ENCODE measurements at regions not wholly inside any gene's neighbourhood (a gene's known extent, or its start where the extent isn't known, plus 50 kb on each side); places are given as distances from the start of the nearest gene placed in this dataset.
"Not testable (repeated sequence)": the region's sequence is repeated elsewhere in the genome, so short reads cannot be mapped to it uniquely, and the experiment has no call there.

- no peaks in the 10 kb centered on the region for H3K79me2 ChIP-seq (ENCODE audit: insufficient read depth, low read length)
- Mint-ChIP-seq H3K36me3 (peaks cover 2 to 3% of the 10 kb centered on the region in 2 donors), H3K27ac (peak overlapping the region; percentile 31 to 79 (median 58)), H3K4me1 (peaks cover 42% of the 10 kb centered on the region), H3K27me3 (ENCODE audit: low read depth in 3 of 3) (no peaks in the 10 kb centered on the region), H3K9me3 (peaks cover 0 to 8% (median 0%) of the 10 kb centered on the region in 7 donors), H3K4me3 (no peak overlapping the region)
- H3K4me3 ChIP-seq (replicated peaks in 1 of 3; ENCODE audit: low read depth in 2 of 3, low read length in 3 of 3) = no peak overlapping the region
- no peaks in the 10 kb centered on the region for H4K20me1 ChIP-seq (ENCODE audit: insufficient read depth, low read length)
- peaks cover 4 to 8% of the 10 kb centered on the region in 2 donors for H3K9me3 ChIP-seq (replicated peaks in 1 of 2; ENCODE audit: control insufficient read depth in 1 of 2, insufficient read depth in 1 of 2, low read length in 2 of 2)
- intact Hi-C loops (cut with micrococcal nuclease) = loop anchor here in 1 of 2 donors (10.0 kb wide), 1 partner anchor 111 kb away; no protein-coding TSS in a partner anchor
- DNase-seq = peak in 2 of 3 donors; percentile 21 to 23
- TF ChIP-seq CTCF (IDR thresholded peaks at IDR 0.05) = no peak
- H3K4me2 ChIP-seq (replicated peaks; ENCODE audit: extremely low read depth, low read length, poor library complexity, severe bottlenecking) = no peak overlapping the region
- no peaks in the 10 kb centered on the region for H3K27me3 ChIP-seq (ENCODE audit: control insufficient read depth in 2 of 2, insufficient read depth in 2 of 2, low read length in 2 of 2)
- peaks cover 41 to 46% of the 10 kb centered on the region in 2 donors for H3K4me1 ChIP-seq (ENCODE audit: control insufficient read depth in 1 of 2, insufficient read depth in 2 of 2, low read length in 2 of 2)
- no peak overlapping the region for H3K9ac ChIP-seq (ENCODE audit: insufficient read depth, low read length, poor library complexity, severe bottlenecking)
- peak overlapping the region in 1 of 2 donors; percentile 1 for H3K27ac ChIP-seq (ENCODE audit: low read depth in 1 of 2, low read length in 2 of 2)
- H3K36me3 ChIP-seq (replicated peaks in 1 of 2; ENCODE audit: control insufficient read depth in 1 of 2, insufficient read depth in 2 of 2, low read length in 2 of 2) = no peaks in the 10 kb centered on the region
- no peak overlapping the region for H2AFZ ChIP-seq (ENCODE audit: insufficient read depth, low read depth, low read length, poor library complexity, severe bottlenecking)
Measured at GRCh38 chr12:89153341-89153740, 199.0 kb downstream of the DUSP6 start.

DNA sequence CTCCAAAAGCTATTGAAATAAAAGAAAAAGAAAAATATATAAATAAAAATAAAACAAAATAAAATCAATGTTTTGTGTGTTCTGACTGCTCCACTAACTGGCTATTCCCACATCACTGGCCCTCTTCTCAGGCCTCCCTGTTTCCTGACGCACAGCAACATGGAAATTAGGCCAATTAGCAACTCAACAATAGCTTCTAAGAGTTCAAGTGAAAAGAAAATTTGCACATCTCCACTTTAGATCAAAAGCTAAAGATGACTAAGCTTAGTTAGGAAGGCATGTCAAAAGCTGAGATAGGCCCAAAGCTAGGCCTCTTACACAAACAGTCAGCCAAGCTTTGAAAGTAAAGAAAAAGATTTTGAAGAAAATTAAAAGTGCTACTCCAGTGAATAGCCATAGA lies 200.8 kb downstream of the DUSP6 start:
- no peak for DNase-seq
- Mint-ChIP-seq H3K27me3 (ENCODE audit: low read depth in 3 of 3) (no peaks in the 10 kb centered on the region), H3K27ac (peak overlapping the region in 1 of 7 donors; percentile 45), H3K9me3 (peaks cover 0 to 9% (median 3%) of the 10 kb centered on the region in 7 donors), H3K4me3 (no peak overlapping the region), H3K4me1 (peaks cover 28% of the 10 kb centered on the region), H3K36me3 (peaks cover 1 to 2% of the 10 kb centered on the region in 2 donors)
- Histone ChIP-seq H3K4me1 (ENCODE audit: control insufficient read depth in 1 of 2, insufficient read depth in 2 of 2, low read length in 2 of 2) (peaks cover 24 to 29% of the 10 kb centered on the region in 2 donors), H3K4me2 (replicated peaks; ENCODE audit: extremely low read depth, low read length, poor library complexity, severe bottlenecking) (no peak overlapping the region), H3K9ac (ENCODE audit: insufficient read depth, low read length, poor library complexity, severe bottlenecking) (no peak overlapping the region), H3K27me3 (ENCODE audit: control insufficient read depth in 2 of 2, insufficient read depth in 2 of 2, low read length in 2 of 2) (no peaks in the 10 kb centered on the region), H3K27ac (ENCODE audit: low read depth in 1 of 2, low read length in 2 of 2) (no peak overlapping the region), H3K9me3 (replicated peaks in 1 of 2; ENCODE audit: control insufficient read depth in 1 of 2, insufficient read depth in 1 of 2, low read length in 2 of 2) (peaks cover 4 to 8% of the 10 kb centered on the region in 2 donors), H4K20me1 (ENCODE audit: insufficient read depth, low read length) (no peaks in the 10 kb centered on the region), H3K4me3 (replicated peaks in 1 of 3; ENCODE audit: low read depth in 2 of 3, low read length in 3 of 3) (no peak overlapping the region), H3K36me3 (replicated peaks in 1 of 2; ENCODE audit: control insufficient read depth in 1 of 2, insufficient read depth in 2 of 2, low read length in 2 of 2) (no peaks in the 10 kb centered on the region), H3K79me2 (ENCODE audit: insufficient read depth, low read length) (no peaks in the 10 kb centered on the region), H2AFZ (ENCODE audit: insufficient read depth, low read depth, low read length, poor library complexity, severe bottlenecking) (peak overlapping the region; percentile 36)
- no CpG with 5 or more reads among the region's 1 CpG for WGBS (ENCODE audit: insufficient coverage)
- intact Hi-C loops (cut with micrococcal nuclease) = loop anchor here in 1 of 2 donors (10.0 kb wide), 1 partner anchor 113 kb away; no protein-coding TSS in a partner anchor
- TF ChIP-seq CTCF (IDR thresholded peaks at IDR 0.05) = no peak

- H3K4me1 ChIP-seq (ENCODE audit: control insufficient read depth in 1 of 2, insufficient read depth in 2 of 2, low read length in 2 of 2) = peaks cover 18 to 22% of the 10 kb centered on the region in 2 donors
- H3K27me3 Mint-ChIP-seq (ENCODE audit: low read depth in 3 of 3) = not testable (repeated sequence)
Measured at GRCh38 chr12:89150789-89151188, 201.5 kb downstream of the DUSP6 start.

More at GRCh38 chr12:89150789-89151188, 201.5 kb downstream of the DUSP6 start:
- WGBS (ENCODE audit: insufficient coverage) = 100% methylated on average over 1 of the region's 3 CpGs
- H4K20me1 ChIP-seq (ENCODE audit: insufficient read depth, low read length); H3K9me3 ChIP-seq (replicated peaks in 1 of 2; ENCODE audit: control insufficient read depth in 1 of 2, insufficient read depth in 1 of 2, low read length in 2 of 2); H3K4me3 Mint-ChIP-seq; H3K27me3 ChIP-seq (ENCODE audit: control insufficient read depth in 2 of 2, insufficient read depth in 2 of 2, low read length in 2 of 2); H3K4me3 ChIP-seq (replicated peaks in 1 of 3; ENCODE audit: low read depth in 2 of 3, low read length in 3 of 3); H3K9me3 Mint-ChIP-seq; H3K9ac ChIP-seq (ENCODE audit: insufficient read depth, low read length, poor library complexity, severe bottlenecking); H3K27ac ChIP-seq (ENCODE audit: low read depth in 1 of 2, low read length in 2 of 2); H2AFZ ChIP-seq (ENCODE audit: insufficient read depth, low read depth, low read length, poor library complexity, severe bottlenecking); DNase-seq; H3K79me2 ChIP-seq (ENCODE audit: insufficient read depth, low read length); H3K36me3 ChIP-seq (replicated peaks in 1 of 2; ENCODE audit: control insufficient read depth in 1 of 2, insufficient read depth in 2 of 2, low read length in 2 of 2); H3K4me2 ChIP-seq (replicated peaks; ENCODE audit: extremely low read depth, low read length, poor library complexity, severe bottlenecking); H3K27ac Mint-ChIP-seq; H3K36me3 Mint-ChIP-seq: not testable (repeated sequence)
- intact Hi-C loops (cut with micrococcal nuclease) = loop anchor here in 1 of 2 donors (10.0 kb wide), 1 partner anchor 114 kb away; no protein-coding TSS in a partner anchor
- peaks cover 21% of the 10 kb centered on the region for H3K4me1 Mint-ChIP-seq

Data from CD14-positive monocyte (primary cell).